Activated naive CD4-positive, alpha-beta T cell treated with anti-CD3 and anti-CD28 coated beads for 36 hours (primary cell): ENCODE measurements at regions not wholly inside any gene's neighbourhood (a gene's known extent, or its start where the extent isn't known, plus 50 kb on each side); places are given as distances from the start of the nearest gene placed in this dataset.
"Not testable (repeated sequence)": the region's sequence is repeated elsewhere in the genome, so short reads cannot be mapped to it uniquely, and the experiment has no call there.

ENCODE experiments used
- CTCF ChIA-PET: fragments of 350-600 bp; sonication (Branson Sonifier 250); formaldehyde crosslinking; loops from one replicate; lab custom pipeline; 2021; ENCODE audit warnings: antibody characterized with exemption; lab: Charles Lee
- DNase-seq: peaks from one replicate; pipeline ENCODE4 v3.0.0-alpha.2; 2020
- H3K27ac Mint-ChIP-seq: one replicate; pipeline ENCODE4 v1.8.0; 2021; ENCODE audit warnings: mild to moderate bottlenecking, mixed read lengths
- H3K27me3 Mint-ChIP-seq: one replicate; pipeline ENCODE4 v1.8.0; 2021; ENCODE audit warnings: low read depth, mixed read lengths
- H3K36me3 Mint-ChIP-seq: one replicate; pipeline ENCODE4 v1.8.0; 2021; ENCODE audit warnings: low read depth, mixed read lengths
- H3K4me1 Mint-ChIP-seq: one replicate; pipeline ENCODE4 v1.8.0; 2021; ENCODE audit warnings: low read depth, mixed read lengths
- H3K4me3 Mint-ChIP-seq: one replicate; pipeline ENCODE4 v1.8.0; 2021; ENCODE audit warnings: mild to moderate bottlenecking, moderate library complexity, mixed read lengths
- H3K9me3 Mint-ChIP-seq: one replicate; pipeline ENCODE4 v1.8.0; 2021; ENCODE audit warnings: mixed read lengths
- intact Hi-C: fragments of 100-400 bp; cut with micrococcal nuclease; formaldehyde crosslinking; loops from one replicate; pipeline ENCODE4 v1.15.1; 2023

DNA sequence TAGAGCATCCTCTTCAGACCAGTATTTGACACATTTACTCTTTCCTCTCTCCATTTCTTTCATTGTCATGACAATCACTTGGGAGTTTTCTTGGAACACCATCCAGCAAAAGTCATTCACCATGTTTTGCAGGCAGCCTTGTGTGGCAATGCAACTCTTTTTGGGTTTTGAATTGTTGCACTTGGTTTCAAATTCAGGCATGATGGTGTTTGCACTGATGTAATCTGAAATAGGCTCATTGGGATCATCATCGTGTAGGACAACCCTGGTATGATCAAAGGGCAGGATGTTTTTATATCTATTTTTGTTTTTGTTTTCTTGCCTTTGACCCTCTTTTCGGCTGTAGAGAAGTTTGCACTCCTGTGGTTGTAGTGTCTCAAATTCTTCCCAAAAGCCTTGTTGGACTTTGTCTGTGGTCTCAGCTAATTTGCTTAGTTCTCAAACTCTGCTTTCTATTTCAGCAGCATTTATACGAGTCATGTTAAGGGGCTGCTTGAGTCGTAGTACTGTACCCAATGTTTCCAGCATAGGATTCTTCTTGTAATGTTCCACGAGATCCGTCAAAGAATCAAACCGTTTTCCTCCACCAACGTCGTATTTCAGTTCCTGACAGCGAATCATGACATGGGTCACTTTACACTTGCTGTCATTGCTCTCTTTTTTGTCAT is 160.8 kb upstream of the TNFAIP3 start:
- no peaks in the 10 kb centered on the region for H3K27me3 Mint-ChIP-seq
- no peaks in the 10 kb centered on the region for H3K9me3 Mint-ChIP-seq
- H3K4me1 Mint-ChIP-seq = peaks cover 58% of the 10 kb centered on the region
- DNase-seq = no peak
- H3K27ac Mint-ChIP-seq = peak overlapping the region; percentile 13
- intact Hi-C loops = loop anchor here (2.0 kb wide), 1 partner anchor 45 kb away; no protein-coding TSS in a partner anchor
- CTCF ChIA-PET = interaction anchor here (0.8 to 3.9 kb wide), 16 partner anchors 20 to 300 kb away, joined by 3 to 24 read pairs (median 5); partner anchors contain the start of gene TNFAIP3
- H3K36me3 Mint-ChIP-seq = no peaks in the 10 kb centered on the region
- H3K4me3 Mint-ChIP-seq = no peak overlapping the region

- Mint-ChIP-seq H3K27ac (peak overlapping the region; percentile 86), H3K4me1 (peaks cover 58% of the 10 kb centered on the region), H3K36me3 (no peaks in the 10 kb centered on the region), H3K4me3 (peak overlapping the region; percentile 58), H3K27me3 (no peaks in the 10 kb centered on the region), H3K9me3 (peaks cover 2% of the 10 kb centered on the region)
- intact Hi-C loops = loop anchor here (1.0 to 2.0 kb wide), 3 partner anchors 8 to 46 kb away; no protein-coding TSS in a partner anchor
- DNase-seq = no peak
- CTCF ChIA-PET = interaction anchor here (0.8 to 3.9 kb wide), 23 partner anchors 16 to 299 kb away, joined by 3 to 35 read pairs (median 6); partner anchors contain the start of gene TNFAIP3
Observed at GRCh38 chr6:137707038-137707589, 159.9 kb upstream of the TNFAIP3 start.

- intact Hi-C loops = loop anchor here (1.0 to 2.0 kb wide), 12 partner anchors 8 to 400 kb away; partner anchors contain the start of genes PERP and TNFAIP3
- peaks cover 2% of the 10 kb centered on the region for H3K9me3 Mint-ChIP-seq
- H3K36me3 Mint-ChIP-seq = no peaks in the 10 kb centered on the region
- peak overlapping the region; percentile 86 for H3K27ac Mint-ChIP-seq
- CTCF ChIA-PET = interaction anchor here (0.7 to 3.5 kb wide), 23 partner anchors 8 to 400 kb away, joined by 3 to 35 read pairs (median 5); partner anchors contain the start of gene TNFAIP3
- peak overlapping the region; percentile 58 for H3K4me3 Mint-ChIP-seq
- peak; percentile 89 for DNase-seq
- H3K4me1 Mint-ChIP-seq = peaks cover 58% of the 10 kb centered on the region
- H3K27me3 Mint-ChIP-seq = no peaks in the 10 kb centered on the region
Observed at GRCh38 chr6:137707590-137708360, 159.3 kb upstream of the TNFAIP3 start.

- intact Hi-C loops = loop anchor here (1.0 kb wide), 9 partner anchors 92 to 399 kb away; partner anchors contain the start of genes PERP and TNFAIP3
- CTCF ChIA-PET = interaction anchor here (0.7 to 3.5 kb wide), 25 partner anchors 9 to 400 kb away, joined by 3 to 35 read pairs (median 5); partner anchors contain the start of gene TNFAIP3
- Mint-ChIP-seq H3K4me3 (peak overlapping the region; percentile 58), H3K27me3 (no peaks in the 10 kb centered on the region), H3K4me1 (peaks cover 58% of the 10 kb centered on the region), H3K36me3 (no peaks in the 10 kb centered on the region), H3K9me3 (peaks cover 2% of the 10 kb centered on the region), H3K27ac (peak overlapping the region; percentile 86)
- DNase-seq = no peak
Observed at GRCh38 chr6:137708481-137708880, 158.6 kb upstream of the TNFAIP3 start.

DNA sequence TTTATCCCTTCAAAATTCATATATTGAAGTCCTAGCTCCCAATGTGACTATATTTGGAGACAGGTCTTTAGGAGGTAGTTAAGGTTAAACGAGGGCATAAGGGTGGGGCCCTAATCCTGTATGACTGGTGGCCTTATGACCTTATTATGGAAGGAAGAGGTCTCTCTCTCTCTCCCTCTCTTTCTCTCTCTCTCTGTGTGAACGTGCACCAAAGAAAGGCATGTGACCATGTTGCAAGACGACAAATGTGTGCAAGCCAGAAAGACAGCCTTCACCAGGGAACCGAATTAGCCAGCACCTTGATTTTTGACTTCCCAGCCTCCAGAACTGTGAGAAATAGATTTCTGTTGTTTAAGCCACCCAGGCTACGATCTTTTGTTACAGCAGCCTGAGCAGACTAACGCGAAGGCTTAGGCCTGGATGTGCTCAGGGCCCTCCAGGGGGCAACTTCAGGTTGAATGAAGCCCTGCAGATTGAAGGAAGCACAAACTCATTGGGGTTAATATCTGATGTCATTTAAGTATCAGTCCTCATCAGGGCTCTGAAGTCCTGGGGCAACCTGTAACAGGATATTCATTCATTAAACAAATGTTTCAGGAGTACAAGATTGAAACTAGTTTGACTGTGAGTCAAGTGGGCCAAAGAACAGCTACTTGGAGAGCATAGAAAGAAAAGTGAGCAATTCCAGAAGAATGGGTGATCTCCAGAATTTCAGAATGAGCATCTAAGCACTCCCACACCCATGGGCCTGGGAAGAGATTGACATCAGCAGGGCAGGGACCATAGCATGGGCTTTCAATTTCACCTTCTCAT is 157.4 kb upstream of the TNFAIP3 start:
- H3K27me3 Mint-ChIP-seq = no peaks in the 10 kb centered on the region
- DNase-seq = peak; percentile 72
- peak overlapping the region; percentile 83 for H3K27ac Mint-ChIP-seq
- CTCF ChIA-PET = interaction anchor here (0.9 to 3.5 kb wide), 12 partner anchors 10 to 295 kb away, joined by 3 to 35 read pairs (median 8); partner anchors contain the start of gene TNFAIP3
- H3K4me1 Mint-ChIP-seq = peaks cover 64% of the 10 kb centered on the region
- no peak overlapping the region for H3K4me3 Mint-ChIP-seq
- H3K9me3 Mint-ChIP-seq = peaks cover 2% of the 10 kb centered on the region
- H3K36me3 Mint-ChIP-seq = no peaks in the 10 kb centered on the region
- intact Hi-C loops = loop anchor here (1.0 kb wide), 3 partner anchors 27 to 140 kb away; no protein-coding TSS in a partner anchor

DNA sequence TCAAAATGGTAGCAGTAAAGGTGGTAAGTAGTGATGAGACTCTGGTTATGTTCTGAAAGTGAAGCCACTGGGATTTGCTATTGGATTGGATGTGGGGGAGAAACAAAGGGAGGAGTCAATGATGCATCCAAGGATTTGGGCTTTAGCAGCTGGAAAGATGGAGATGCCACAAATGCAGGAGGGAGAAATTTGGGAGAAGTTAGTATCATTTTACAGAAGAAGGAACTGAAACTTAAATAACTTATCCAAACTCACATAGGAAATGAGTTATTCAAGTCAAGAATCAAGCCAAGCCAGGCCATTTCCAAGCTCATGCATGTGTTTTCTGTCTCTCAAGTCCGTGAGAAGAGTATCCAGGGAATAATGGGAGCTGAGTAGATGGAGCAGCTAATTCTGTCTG is 155.1 kb upstream of the TNFAIP3 start:
- intact Hi-C loops = no loop called here
- Mint-ChIP-seq H3K4me1 (peaks cover 65% of the 10 kb centered on the region), H3K9me3 (peaks cover 2% of the 10 kb centered on the region), H3K27ac (no peak overlapping the region), H3K4me3 (no peak overlapping the region), H3K36me3 (no peaks in the 10 kb centered on the region), H3K27me3 (no peaks in the 10 kb centered on the region)
- CTCF ChIA-PET = interaction anchor here (0.6 to 1.4 kb wide), 6 partner anchors 88 to 293 kb away, joined by 3 to 5 read pairs (median 3); no protein-coding TSS in a partner anchor
- no peak for DNase-seq

GRCh38 chr6:137712587-137712986 is 154.5 kb upstream of the TNFAIP3 start:
- Mint-ChIP-seq H3K4me1 (peaks cover 65% of the 10 kb centered on the region), H3K9me3 (peaks cover 2% of the 10 kb centered on the region), H3K27me3 (no peaks in the 10 kb centered on the region), H3K27ac (no peak overlapping the region), H3K4me3 (no peak overlapping the region), H3K36me3 (no peaks in the 10 kb centered on the region)
- intact Hi-C loops = no loop called here
- no peak for DNase-seq
- CTCF ChIA-PET = interaction anchor here (0.6 to 1.4 kb wide), 6 partner anchors 87 to 292 kb away, joined by 3 to 5 read pairs (median 4); no protein-coding TSS in a partner anchor

DNA sequence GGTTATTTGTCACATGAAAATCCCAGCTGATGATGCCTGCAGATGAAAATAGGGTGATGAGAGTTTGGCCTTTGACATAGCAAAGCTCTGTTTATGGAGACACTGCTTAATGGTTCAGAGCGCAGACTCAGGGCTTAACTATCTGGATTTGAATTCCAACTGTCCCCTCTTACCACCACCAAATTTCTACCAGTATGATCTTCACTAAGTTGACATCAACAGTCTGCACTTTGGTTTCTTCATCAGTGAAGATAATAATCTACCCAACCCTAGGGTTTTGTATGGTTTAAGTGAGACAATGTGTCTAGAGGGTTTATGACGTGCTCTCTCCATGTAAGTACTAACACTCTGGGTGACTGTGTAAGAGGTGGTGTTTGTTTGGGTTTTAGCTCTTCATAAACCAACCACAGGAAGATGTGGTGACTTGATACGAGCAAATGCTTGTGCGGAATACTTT is 151.4 kb upstream of the TNFAIP3 start:
- intact Hi-C loops = no loop called here
- Mint-ChIP-seq H3K4me3 (no peak overlapping the region), H3K36me3 (no peaks in the 10 kb centered on the region), H3K9me3 (peaks cover 2% of the 10 kb centered on the region), H3K4me1 (peaks cover 36% of the 10 kb centered on the region), H3K27ac (no peak overlapping the region), H3K27me3 (no peaks in the 10 kb centered on the region)
- CTCF ChIA-PET = interaction anchor here (1.0 to 2.5 kb wide), 6 partner anchors 11 to 292 kb away, joined by 3 to 19 read pairs (median 6); partner anchors contain the start of gene TNFAIP3
- DNase-seq = no peak

GRCh38 chr6:137717074-137718073 is 149.7 kb upstream of the TNFAIP3 start:
- Mint-ChIP-seq H3K9me3 (no peaks in the 10 kb centered on the region), H3K27ac (peak overlapping the region; percentile 44), H3K4me1 (peaks cover 36% of the 10 kb centered on the region), H3K36me3 (no peaks in the 10 kb centered on the region), H3K27me3 (no peaks in the 10 kb centered on the region), H3K4me3 (no peak overlapping the region)
- CTCF ChIA-PET = interaction anchor here (1.0 to 2.5 kb wide), 8 partner anchors 13 to 290 kb away, joined by 3 to 19 read pairs (median 4); partner anchors contain the start of gene TNFAIP3
- peak; percentile 89 for DNase-seq
- intact Hi-C loops = no loop called here

DNA sequence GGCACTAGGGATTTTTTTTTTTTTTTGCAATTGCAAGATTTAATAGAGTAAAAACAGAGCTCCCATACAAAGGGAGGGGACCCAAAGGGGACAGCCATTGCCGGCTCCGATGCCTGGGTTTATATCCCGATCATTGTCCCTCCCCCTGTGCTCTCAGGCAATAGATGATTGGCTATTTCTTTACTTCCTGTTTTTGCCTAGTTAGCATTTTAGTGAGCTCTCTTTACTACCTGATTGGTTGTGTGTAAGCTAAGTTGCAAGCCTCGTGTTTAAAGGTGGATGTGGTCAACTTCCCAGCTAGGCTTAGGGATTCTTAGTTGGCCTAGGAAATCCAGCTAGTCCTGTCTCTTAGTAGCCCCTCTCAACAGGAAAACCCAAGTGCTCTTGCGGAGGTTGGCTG is 148.2 kb upstream of the TNFAIP3 start:
- H3K9me3 Mint-ChIP-seq, H3K4me3 Mint-ChIP-seq, H3K27ac Mint-ChIP-seq, H3K27me3 Mint-ChIP-seq, DNase-seq, intact Hi-C loops, H3K36me3 Mint-ChIP-seq: not testable (repeated sequence)
- H3K4me1 Mint-ChIP-seq = peaks cover 41% of the 10 kb centered on the region
- CTCF ChIA-PET = interaction anchor here (0.8 to 0.9 kb wide), 2 partner anchors 10 to 221 kb away, joined by 3 read pairs; no protein-coding TSS in a partner anchor
